B cell (primary cell): ENCODE measurements at regions not wholly inside any gene's neighbourhood (a gene's known extent, or its start where the extent isn't known, plus 50 kb on each side); places are given as distances from the start of the nearest gene placed in this dataset.

ENCODE experiments used
- ATAC-seq: fragments of 200-7000 bp; cut with Tn5 transposase; one replicate; pipeline ENCODE4 v1.10.0; 2021; ENCODE audit warnings: low read depth, mild to moderate bottlenecking, moderate number of reproducible peaks, moderate library complexity
- CTCF ChIA-PET: fragments of 350-600 bp; sonication (Branson Sonifier 250); formaldehyde crosslinking; loops from one replicate; lab custom pipeline; 2021; ENCODE audit warnings: antibody characterized with exemption, inconsistent platforms; lab: Charles Lee
- POLR2A ChIA-PET: fragments of 350-600 bp; sonication (Branson Sonifier 250); formaldehyde crosslinking; loops from one replicate; lab custom pipeline; 2021; ENCODE audit warnings: antibody characterized with exemption; lab: Charles Lee
- DNase-seq: peaks from one replicate; pipeline ENCODE4 v3.0.0; 2013
- H2AFZ ChIP-seq: 2 replicates; pipeline ENCODE4 v1.6.1; 2012; ENCODE audit warnings: mild to moderate bottlenecking, low read depth, low read length; ENCODE audit not compliant: insufficient read depth, poor library complexity, severe bottlenecking
- H3K27ac ChIP-seq, 2 donors: 1 replicate in 1 of 2; 2 replicates in 1 of 2; pipeline ENCODE4 v1.5.1; 2012 to 2013; ENCODE audit warnings: low read length in 2 of 2, mild to moderate bottlenecking in 2 of 2, moderate library complexity in 1 of 2
- H3K27me3 ChIP-seq, 4 experiments: fragments of 200-600 bp in 1 of 4; sonication (generic) in 1 of 4; replicated peaks in 1 of 4; 1 replicate in 2 of 4; 2 replicates in 2 of 4; pipeline versions ENCODE4 v1.6.1 to v1.7.0; 2013 to 2016; ENCODE audit warnings: low read length in 3 of 4, mild to moderate bottlenecking in 2 of 4, mixed read lengths in 1 of 4, moderate library complexity in 1 of 4; ENCODE audit not compliant: insufficient read depth in 4 of 4, control insufficient read depth in 3 of 4; ENCODE audit errors: control extremely low read depth in 1 of 4
- H3K36me3 ChIP-seq, 2 experiments: replicated peaks in 1 of 2; 1 replicate in 1 of 2; 2 replicates in 1 of 2; pipeline versions ENCODE4 v1.6.1 to v1.7.1; 2013; ENCODE audit warnings: low read length in 1 of 2; ENCODE audit not compliant: insufficient read depth in 2 of 2, control insufficient read depth in 1 of 2; ENCODE audit errors: control extremely low read depth in 1 of 2, extremely low read depth in 1 of 2
- H3K4me1 ChIP-seq, 2 donors: fragments of 200-600 bp in 1 of 2; sonication (generic) in 1 of 2; 1 replicate in 1 of 2; 2 replicates in 1 of 2; pipeline versions ENCODE4 v1.5.1 to v1.6.1; 2013 to 2017; ENCODE audit warnings: low read length in 2 of 2; ENCODE audit not compliant: control insufficient read depth in 2 of 2, insufficient read depth in 2 of 2
- H3K4me2 ChIP-seq: replicated peaks from 2 replicates; pipeline ENCODE3; 2012; ENCODE audit warnings: mild to moderate bottlenecking, low read depth, low read length; ENCODE audit not compliant: poor library complexity, severe bottlenecking
- H3K4me3 ChIP-seq, 5 experiments: fragments of 200-600 bp in 1 of 5; sonication (generic) in 1 of 5; 1 replicate in 3 of 5; 2 replicates in 2 of 5; pipeline versions ENCODE4 v1.5.1 to v1.7.0; 2011 to 2016; ENCODE audit warnings: low read length in 4 of 5, mild to moderate bottlenecking in 4 of 5, low read depth in 2 of 5, control low read depth in 1 of 5, moderate library complexity in 1 of 5; ENCODE audit not compliant: insufficient read depth in 1 of 5; ENCODE audit errors: control extremely low read depth in 1 of 5, extremely low read depth in 1 of 5
- H3K79me2 ChIP-seq: fragments of 200-600 bp; sonication (generic); one replicate; pipeline ENCODE4 v1.6.0; 2016; ENCODE audit warnings: low read length; ENCODE audit not compliant: control insufficient read depth, insufficient read depth
- H3K9ac ChIP-seq: fragments of 200-600 bp; sonication (generic); 2 replicates; pipeline ENCODE4 v1.6.1; 2017; ENCODE audit warnings: mild to moderate bottlenecking, low read length, moderate library complexity
- H3K9me3 ChIP-seq, 3 donors: one replicate each; pipeline versions ENCODE4 v1.6.1 to v1.7.1; 2013; ENCODE audit warnings: low read length in 2 of 3; ENCODE audit not compliant: control insufficient read depth in 2 of 3, insufficient read depth in 1 of 3; ENCODE audit errors: control extremely low read depth in 1 of 3
- H4K20me1 ChIP-seq: 2 replicates; pipeline ENCODE4 v1.6.0; 2012; ENCODE audit warnings: mild to moderate bottlenecking, low read length; ENCODE audit not compliant: insufficient read depth, control insufficient read depth, poor library complexity, severe bottlenecking
- H3K27ac Mint-ChIP-seq: one replicate; pipeline ENCODE4 v1.8.0; 2021; ENCODE audit warnings: mixed read lengths
- H3K27me3 Mint-ChIP-seq: one replicate; pipeline ENCODE4 v1.8.0; 2021; ENCODE audit warnings: mixed read lengths
- H3K4me1 Mint-ChIP-seq: one replicate; pipeline ENCODE4 v1.8.0; 2021; ENCODE audit warnings: mixed read lengths
- H3K4me3 Mint-ChIP-seq: one replicate; pipeline ENCODE4 v1.8.0; 2021; ENCODE audit warnings: mixed read lengths
- H3K9me3 Mint-ChIP-seq: one replicate; pipeline ENCODE4 v1.8.0; 2022; ENCODE audit warnings: mixed read lengths; ENCODE audit not compliant: insufficient read depth
- CTCF ChIP-seq: fragments of 200-600 bp; IDR thresholded peaks from one replicate; pipeline ENCODE4 v1.8.0; 2022; ENCODE audit warnings: antibody characterized with exemption, mild to moderate bottlenecking
- EZH2 ChIP-seq: IDR thresholded peaks from 2 replicates; pipeline ENCODE4 v1.6.1; 2012; ENCODE audit warnings: borderline replicate concordance, low read depth, mild to moderate bottlenecking, moderate library complexity, low read length; ENCODE audit not compliant: insufficient read depth, poor library complexity, severe bottlenecking
- WGBS: methylation state at CpG from one replicate; pipeline ENCODE4 v1.1.5; 2013; ENCODE audit warnings: missing lambda C conversion rate; ENCODE audit not compliant: insufficient coverage; 5-methylcytosine and 5-hydroxymethylcytosine counted together
- intact Hi-C: fragments of 100-400 bp; cut with micrococcal nuclease; formaldehyde crosslinking; loops from one replicate; pipeline ENCODE4 v1.10.0; 2022

GRCh38 chr6:134454794-134455193 lies 136.9 kb upstream of the SGK1 start:
- intact Hi-C loops: no loop called here
- DNase-seq: no peak
- CTCF ChIA-PET: no interaction called here
- Mint-ChIP-seq H3K27ac (no peak overlapping the region), H3K4me3 (no peak overlapping the region), H3K27me3 (no peaks in the 10 kb centered on the region), H3K9me3 (no peaks in the 10 kb centered on the region), H3K4me1 (no peaks in the 10 kb centered on the region)
- H3K9ac ChIP-seq: no peak overlapping the region
- no peaks in the 10 kb centered on the region for H4K20me1 ChIP-seq
- no peak overlapping the region for H2AFZ ChIP-seq
- TF ChIP-seq EZH2: no peak
- TF ChIP-seq CTCF: no peak
- no peaks in the 10 kb centered on the region for H3K36me3 ChIP-seq
- no peak for ATAC-seq
- POLR2A ChIA-PET: no interaction called here
- no peak overlapping the region for H3K4me2 ChIP-seq
- no peaks in the 10 kb centered on the region for H3K79me2 ChIP-seq
- H3K27ac ChIP-seq: no peak overlapping the region
- no peaks in the 10 kb centered on the region for H3K4me1 ChIP-seq
- H3K9me3 ChIP-seq: no peaks in the 10 kb centered on the region
- no peaks in the 10 kb centered on the region for H3K27me3 ChIP-seq
- no CpG with 5 or more reads among the region's 2 CpGs for WGBS
- H3K4me3 ChIP-seq: no peak overlapping the region

DNA sequence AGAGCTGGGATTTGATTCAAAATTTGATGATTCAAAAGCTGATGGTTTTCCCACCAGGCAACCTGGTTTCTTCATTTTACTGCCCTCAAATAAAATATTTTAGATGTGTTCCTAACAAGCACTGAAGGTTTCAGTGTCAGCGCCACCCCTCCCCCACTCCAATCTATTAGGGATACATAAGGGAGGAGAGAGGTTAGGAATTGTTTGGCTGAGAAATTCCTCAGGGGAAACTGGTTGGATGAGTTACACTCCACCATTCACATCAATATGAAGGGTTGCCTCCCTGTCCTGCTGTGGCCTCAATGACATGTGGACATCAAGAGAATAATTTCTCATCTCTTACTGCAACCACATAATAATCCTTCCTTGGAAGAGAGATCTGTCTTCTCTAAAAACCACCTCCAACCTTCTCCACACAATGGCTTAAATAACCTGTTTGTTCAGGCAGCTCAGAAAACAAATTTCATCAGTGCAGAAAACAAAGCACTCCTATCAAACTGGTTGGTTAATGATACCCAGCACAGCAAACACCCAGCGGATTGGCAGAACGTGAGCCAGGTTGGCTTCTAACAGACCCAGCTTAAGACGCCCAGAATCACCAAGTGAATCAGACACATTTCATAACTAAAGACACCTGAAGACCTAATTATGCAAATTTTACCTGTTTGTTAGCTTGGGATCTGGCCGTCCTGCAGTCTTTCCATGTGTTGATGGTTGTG lies 136.0 kb upstream of the SGK1 start:
- POLR2A ChIA-PET: no interaction called here

More for the DNA sequence above, 136.0 kb upstream of the SGK1 start:
- Mint-ChIP-seq H3K27me3 (no peaks in the 10 kb centered on the region), H3K4me3 (no peak overlapping the region), H3K9me3 (no peaks in the 10 kb centered on the region), H3K27ac (no peak overlapping the region), H3K4me1 (no peaks in the 10 kb centered on the region)
- H3K36me3 ChIP-seq: no peaks in the 10 kb centered on the region
- no peak overlapping the region for H3K9ac ChIP-seq
- H2AFZ ChIP-seq: no peak overlapping the region
- no peaks in the 10 kb centered on the region for H3K27me3 ChIP-seq
- H4K20me1 ChIP-seq: no peaks in the 10 kb centered on the region
- no peak for DNase-seq
- 65% methylated on average over 2 of the region's 5 CpGs for WGBS
- no peak for ATAC-seq
- no peaks in the 10 kb centered on the region for H3K79me2 ChIP-seq
- intact Hi-C loops: no loop called here
- no peak overlapping the region for H3K4me2 ChIP-seq
- H3K9me3 ChIP-seq: no peaks in the 10 kb centered on the region
- TF ChIP-seq CTCF (no peak), EZH2 (no peak)
- H3K4me3 ChIP-seq: no peak overlapping the region
- H3K27ac ChIP-seq: no peak overlapping the region
- no peaks in the 10 kb centered on the region for H3K4me1 ChIP-seq
- CTCF ChIA-PET: no interaction called here
